ENCODE measurements at regions not wholly inside any gene's neighbourhood (a gene's known extent, or its start where the extent isn't known, plus 50 kb on each side); places are given as distances from the start of the nearest gene placed in this dataset.

GRCh38 chr12:93019975-93020630 is 91.0 kb upstream of the EEA1 start:
- Histone ChIP-seq H3K36me3 (ENCODE audit: insufficient read depth, low read length) (no peaks in the 10 kb centered on the region), H3K4me3 (ENCODE audit: low read length) (no peak overlapping the region), H3K4me1 (ENCODE audit: insufficient read depth, low read length) (peaks cover 2% of the 10 kb centered on the region), H3K27me3 (ENCODE audit: insufficient read depth, low read length) (no peaks in the 10 kb centered on the region), H2AFZ (ENCODE audit: low read depth, low read length) (no peak overlapping the region), H3K9me3 (ENCODE audit: low read length) (no peaks in the 10 kb centered on the region)

- Histone ChIP-seq H3K9me3 (ENCODE audit: low read length) (no peaks in the 10 kb centered on the region), H3K4me3 (ENCODE audit: low read length) (no peak overlapping the region), H3K36me3 (ENCODE audit: insufficient read depth, low read length) (no peaks in the 10 kb centered on the region), H3K27me3 (ENCODE audit: insufficient read depth, low read length) (no peaks in the 10 kb centered on the region), H3K4me1 (ENCODE audit: insufficient read depth, low read length) (peaks cover 2% of the 10 kb centered on the region), H2AFZ (ENCODE audit: low read depth, low read length) (no peak overlapping the region)
Measured at GRCh38 chr12:93020631-93021597, 91.8 kb upstream of the EEA1 start.

- Histone ChIP-seq H2AFZ (ENCODE audit: low read depth, low read length) (no peak overlapping the region), H3K36me3 (ENCODE audit: insufficient read depth, low read length) (no peaks in the 10 kb centered on the region), H3K4me3 (ENCODE audit: low read length) (no peak overlapping the region), H3K9me3 (ENCODE audit: low read length) (no peaks in the 10 kb centered on the region), H3K27me3 (ENCODE audit: insufficient read depth, low read length) (no peaks in the 10 kb centered on the region), H3K4me1 (ENCODE audit: insufficient read depth, low read length) (peaks cover 2% of the 10 kb centered on the region)
Measured at GRCh38 chr12:93022603-93023340, 93.7 kb upstream of the EEA1 start.

GRCh38 chr12:93025145-93026103 is 96.3 kb upstream of the EEA1 start:
- Histone ChIP-seq H3K9me3 (ENCODE audit: low read length) (no peaks in the 10 kb centered on the region), H3K36me3 (ENCODE audit: insufficient read depth, low read length) (no peaks in the 10 kb centered on the region), H2AFZ (ENCODE audit: low read depth, low read length) (no peak overlapping the region), H3K27me3 (ENCODE audit: insufficient read depth, low read length) (no peaks in the 10 kb centered on the region), H3K4me3 (ENCODE audit: low read length) (no peak overlapping the region), H3K4me1 (ENCODE audit: insufficient read depth, low read length) (peaks cover 2% of the 10 kb centered on the region)

- no peaks in the 10 kb centered on the region for H3K27me3 ChIP-seq (ENCODE audit: insufficient read depth, low read length)
- no peak overlapping the region for H2AFZ ChIP-seq (ENCODE audit: low read depth, low read length)
- no peaks in the 10 kb centered on the region for H3K9me3 ChIP-seq (ENCODE audit: low read length)
- H3K4me1 ChIP-seq (ENCODE audit: insufficient read depth, low read length): no peaks in the 10 kb centered on the region
- no peak overlapping the region for H3K4me3 ChIP-seq (ENCODE audit: low read length)
- no peaks in the 10 kb centered on the region for H3K36me3 ChIP-seq (ENCODE audit: insufficient read depth, low read length)
Measured at GRCh38 chr12:93027041-93027440, 97.9 kb upstream of the EEA1 start.

GRCh38 chr12:93029091-93029490 is 100.0 kb upstream of the EEA1 start:
- no peaks in the 10 kb centered on the region for H3K36me3 ChIP-seq (ENCODE audit: insufficient read depth, low read length)
- no peak overlapping the region for H3K4me3 ChIP-seq (ENCODE audit: low read length)
- no peak overlapping the region for H2AFZ ChIP-seq (ENCODE audit: low read depth, low read length)

GRCh38 chr12:93031028-93031427 is 101.9 kb upstream of the EEA1 start:
- Histone ChIP-seq H3K36me3 (ENCODE audit: insufficient read depth, low read length) (no peaks in the 10 kb centered on the region), H3K4me1 (ENCODE audit: insufficient read depth, low read length) (no peaks in the 10 kb centered on the region), H3K9me3 (ENCODE audit: low read length) (no peaks in the 10 kb centered on the region), H2AFZ (ENCODE audit: low read depth, low read length) (no peak overlapping the region), H3K27me3 (ENCODE audit: insufficient read depth, low read length) (no peaks in the 10 kb centered on the region), H3K4me3 (ENCODE audit: low read length) (no peak overlapping the region)

More at GRCh38 chr12:93029091-93029490, 100.0 kb upstream of the EEA1 start:
- H3K4me1 ChIP-seq (ENCODE audit: insufficient read depth, low read length): no peaks in the 10 kb centered on the region
- no peaks in the 10 kb centered on the region for H3K9me3 ChIP-seq (ENCODE audit: low read length)
- H3K27me3 ChIP-seq (ENCODE audit: insufficient read depth, low read length): no peaks in the 10 kb centered on the region

GRCh38 chr12:93032758-93033157 is 103.7 kb upstream of the EEA1 start:
- Histone ChIP-seq H3K4me1 (ENCODE audit: insufficient read depth, low read length) (no peaks in the 10 kb centered on the region), H3K36me3 (ENCODE audit: insufficient read depth, low read length) (no peaks in the 10 kb centered on the region), H3K4me3 (ENCODE audit: low read length) (no peak overlapping the region), H3K9me3 (ENCODE audit: low read length) (no peaks in the 10 kb centered on the region), H3K27me3 (ENCODE audit: insufficient read depth, low read length) (no peaks in the 10 kb centered on the region), H2AFZ (ENCODE audit: low read depth, low read length) (no peak overlapping the region)

GRCh38 chr12:93033948-93034347 is 104.9 kb upstream of the EEA1 start:
- H3K4me1 ChIP-seq (ENCODE audit: insufficient read depth, low read length): no peaks in the 10 kb centered on the region
- no peaks in the 10 kb centered on the region for H3K36me3 ChIP-seq (ENCODE audit: insufficient read depth, low read length)
- H3K27me3 ChIP-seq (ENCODE audit: insufficient read depth, low read length): no peaks in the 10 kb centered on the region
- no peaks in the 10 kb centered on the region for H3K9me3 ChIP-seq (ENCODE audit: low read length)
- H3K4me3 ChIP-seq (ENCODE audit: low read length): no peak overlapping the region
- no peak overlapping the region for H2AFZ ChIP-seq (ENCODE audit: low read depth, low read length)

- Histone ChIP-seq H3K4me3 (ENCODE audit: low read length) (no peak overlapping the region), H3K36me3 (ENCODE audit: insufficient read depth, low read length) (no peaks in the 10 kb centered on the region), H3K27me3 (ENCODE audit: insufficient read depth, low read length) (no peaks in the 10 kb centered on the region), H3K9me3 (ENCODE audit: low read length) (no peaks in the 10 kb centered on the region), H3K4me1 (ENCODE audit: insufficient read depth, low read length) (no peaks in the 10 kb centered on the region), H2AFZ (ENCODE audit: low read depth, low read length) (no peak overlapping the region)
Measured at GRCh38 chr12:93039062-93039461, 110.0 kb upstream of the EEA1 start.

GRCh38 chr12:93039930-93040329 is 110.8 kb upstream of the EEA1 start:
- Histone ChIP-seq H3K36me3 (ENCODE audit: insufficient read depth, low read length) (no peaks in the 10 kb centered on the region), H3K4me1 (ENCODE audit: insufficient read depth, low read length) (no peaks in the 10 kb centered on the region), H3K27me3 (ENCODE audit: insufficient read depth, low read length) (no peaks in the 10 kb centered on the region), H3K4me3 (ENCODE audit: low read length) (no peak overlapping the region), H2AFZ (ENCODE audit: low read depth, low read length) (no peak overlapping the region), H3K9me3 (ENCODE audit: low read length) (no peaks in the 10 kb centered on the region)

- Histone ChIP-seq H3K36me3 (ENCODE audit: insufficient read depth, low read length) (no peaks in the 10 kb centered on the region), H3K4me3 (ENCODE audit: low read length) (no peak overlapping the region), H3K9me3 (ENCODE audit: low read length) (no peaks in the 10 kb centered on the region)
Measured at GRCh38 chr12:93040367-93040766, 111.3 kb upstream of the EEA1 start.

More at GRCh38 chr12:93040367-93040766, 111.3 kb upstream of the EEA1 start:
- Histone ChIP-seq H2AFZ (ENCODE audit: low read depth, low read length) (no peak overlapping the region), H3K27me3 (ENCODE audit: insufficient read depth, low read length) (no peaks in the 10 kb centered on the region), H3K4me1 (ENCODE audit: insufficient read depth, low read length) (no peaks in the 10 kb centered on the region)

Data from neuron (in vitro differentiated cells).